PC-3 (cell line): ENCODE measurements at regions not wholly inside any gene's neighbourhood (a gene's known extent, or its start where the extent isn't known, plus 50 kb on each side); places are given as distances from the start of the nearest gene placed in this dataset.

ENCODE experiments used
- ATAC-seq: fragments of 200-7000 bp; cut with Tn5 transposase; 2 replicates; pipeline ENCODE4 v1.9.1; 2020; ENCODE audit warnings: mild to moderate bottlenecking, moderate library complexity
- BruUV-seq: library from RNA; stranded (reverse); fragments of 400-500 nt; replicated peaks from 2 replicates; lab custom pipeline; 2021; lab: Mats Ljungman, UMichigan
- CTCF ChIA-PET: fragments of 300-600 bp; sonication (Branson Sonifier 250); formaldehyde crosslinking; loops from one replicate; lab custom pipeline; 2022; ENCODE audit warnings: antibody characterized with exemption; lab: Charles Lee
- POLR2A ChIA-PET: fragments of 300-600 bp; sonication (Branson Sonifier 250); formaldehyde crosslinking; loops from one replicate; lab custom pipeline; 2022; ENCODE audit warnings: antibody characterized with exemption; ENCODE audit not compliant: unreplicated experiment; lab: Charles Lee
- DNase-seq: peaks from one replicate; pipeline ENCODE4 v3.0.0-alpha.2; 2015
- H2AFZ ChIP-seq: fragments of 300-600 bp; sonication (generic); 2 replicates; pipeline ENCODE4 v1.6.0; 2016; ENCODE audit warnings: antibody characterized with exemption, low read length
- H3F3A ChIP-seq: fragments of 300-600 bp; sonication (generic); one replicate; pipeline ENCODE4 v1.6.0; 2017; ENCODE audit warnings: antibody characterized with exemption, low read length, control low read depth, mild to moderate bottlenecking; ENCODE audit not compliant: unreplicated experiment
- H3K27ac ChIP-seq: fragments of 300-600 bp; sonication (generic); 2 replicates; pipeline ENCODE4 v1.5.1; 2016; ENCODE audit warnings: mild to moderate bottlenecking, low read length
- H3K27me3 ChIP-seq: fragments of 300-600 bp; sonication (generic); 2 replicates; pipeline ENCODE4 v1.6.1; 2016; ENCODE audit warnings: low read length, mixed read lengths
- H3K36me3 ChIP-seq: fragments of 300-600 bp; sonication (generic); 2 replicates; pipeline ENCODE4 v1.6.1; 2016; ENCODE audit warnings: low read depth, mixed run types, low read length, mixed read lengths
- H3K4me1 ChIP-seq: fragments of 300-600 bp; sonication (generic); 2 replicates; pipeline ENCODE4 v1.5.1; 2016; ENCODE audit warnings: low read length; ENCODE audit not compliant: insufficient read depth
- H3K4me2 ChIP-seq: fragments of 300-600 bp; sonication (generic); 2 replicates; pipeline ENCODE4 v1.6.0; 2016; ENCODE audit warnings: low read length
- H3K4me3 ChIP-seq: fragments of 300-600 bp; sonication (generic); 2 replicates; pipeline ENCODE4 v1.5.1; 2016; ENCODE audit warnings: mild to moderate bottlenecking, low read length, mixed read lengths
- H3K79me2 ChIP-seq: fragments of 300-600 bp; sonication (generic); 2 replicates; pipeline ENCODE4 v1.6.1; 2017; ENCODE audit warnings: low read length, mixed read lengths
- H3K9ac ChIP-seq: fragments of 300-600 bp; sonication (generic); 2 replicates; pipeline ENCODE4 v1.6.0; 2016; ENCODE audit warnings: mild to moderate bottlenecking, low read length
- H3K9me2 ChIP-seq: fragments of 300-600 bp; sonication (generic); replicated peaks from 2 replicates; pipeline ENCODE4 v1.6.1; 2016; ENCODE audit warnings: mixed run types, low read length, mixed read lengths
- H3K9me3 ChIP-seq: fragments of 300-600 bp; sonication (generic); 2 replicates; pipeline ENCODE4 v1.6.1; 2016; ENCODE audit warnings: low read length, mixed read lengths
- H4K20me1 ChIP-seq: fragments of 300-600 bp; sonication (generic); 2 replicates; pipeline ENCODE4 v1.6.1; 2016; ENCODE audit warnings: low read length, mixed read lengths
- CTCF ChIP-seq: fragments of 300-600 bp; sonication (generic); conservative IDR thresholded peaks from 2 replicates; pipeline ENCODE4 v1.5.1; 2017; ENCODE audit warnings: antibody characterized with exemption, low read depth, mild to moderate bottlenecking, low read length
- EZH2 ChIP-seq: fragments of 300-600 bp; sonication (generic); IDR thresholded peaks from one replicate; pipeline ENCODE4 v1.6.1; 2017; ENCODE audit warnings: antibody characterized with exemption, mild to moderate bottlenecking, low read length; ENCODE audit not compliant: unreplicated experiment
- EZH2phosphoT487 ChIP-seq: fragments of 300-600 bp; sonication (generic); IDR thresholded peaks from 2 replicates; pipeline ENCODE4 v1.6.1; 2018; ENCODE audit warnings: mild to moderate bottlenecking, antibody characterized with exemption, low read length, borderline replicate concordance
- intact Hi-C: fragments of 100-400 bp; cut with micrococcal nuclease; formaldehyde crosslinking; loops from 2 replicates; pipeline ENCODE4 v1.9.0; 2023

GRCh38 chr14:89618811-89619551, 201.9 kb upstream of the FOXN3 start:
- intact Hi-C loops, result loop anchor here (2.0 to 10.0 kb wide), 3 partner anchors 146 to 298 kb away; partner anchors contain the start of gene FOXN3
- TF ChIP-seq CTCF (no peak), EZH2 (no peak), EZH2phosphoT487 (no peak)
- H3K4me2 ChIP-seq, result peak overlapping the region; percentile 93
- 0 out of 2 replicates have a peak, but pooled peaks cover 4% of the 10 kb centered on the region for H3K4me1 ChIP-seq
- CTCF ChIA-PET, result interaction anchor here (0.6 kb wide), 1 partner anchor 29 kb away, joined by 3 read pairs; no protein-coding TSS in a partner anchor
- H3F3A ChIP-seq, result no peaks in the 10 kb centered on the region
- no TSS peak for BruUV-seq
- no peaks in the 10 kb centered on the region for H3K79me2 ChIP-seq
- H3K4me3 ChIP-seq, result peak overlapping the region; percentile 79
- H3K9me3 ChIP-seq, result no peaks in the 10 kb centered on the region
- no peaks in the 10 kb centered on the region for H4K20me1 ChIP-seq
- peak; percentile 83 for ATAC-seq
- no peaks in the 10 kb centered on the region for H3K9me2 ChIP-seq
- peak overlapping the region; percentile 64 for H3K9ac ChIP-seq
- H2AFZ ChIP-seq, result peak overlapping the region; percentile 94
- peak; percentile 58 for DNase-seq
- H3K27me3 ChIP-seq, result no peaks in the 10 kb centered on the region
- H3K27ac ChIP-seq, result no peak overlapping the region
- H3K36me3 ChIP-seq, result no peaks in the 10 kb centered on the region
- POLR2A ChIA-PET, result no interaction called here

- Histone ChIP-seq H3K4me2 (peak overlapping the region; percentile 93), H3F3A (no peaks in the 10 kb centered on the region), H3K27me3 (no peaks in the 10 kb centered on the region), H3K36me3 (no peaks in the 10 kb centered on the region), H3K79me2 (no peaks in the 10 kb centered on the region), H3K9ac (peak overlapping the region; percentile 64), H2AFZ (peak overlapping the region; percentile 90), H3K9me2 (no peaks in the 10 kb centered on the region), H3K4me3 (peak overlapping the region; percentile 79), H3K27ac (no peak overlapping the region), H3K9me3 (no peaks in the 10 kb centered on the region), H3K4me1 (0 out of 2 replicates have a peak, but pooled peaks cover 4% of the 10 kb centered on the region), H4K20me1 (no peaks in the 10 kb centered on the region)
- ChIA-PET CTCF (no interaction called here), POLR2A (no interaction called here)
- no peak for TF ChIP-seq CTCF
- no peak for TF ChIP-seq EZH2
- no peak for TF ChIP-seq EZH2phosphoT487
- ATAC-seq, result peak; percentile 11; the same call in 1 of the 2 replicates
- TSS peak; percentile 58 for BruUV-seq
- intact Hi-C loops, result loop anchor here (2.0 to 10.0 kb wide), 3 partner anchors 146 to 299 kb away; partner anchors contain the start of gene FOXN3
- peak; percentile 11 for DNase-seq
Observed at GRCh38 chr14:89618330-89618708, 201.3 kb upstream of the FOXN3 start.
